Neural cell (in vitro differentiated cells): ENCODE measurements at regions not wholly inside any gene's neighbourhood (a gene's known extent, or its start where the extent isn't known, plus 50 kb on each side); places are given as distances from the start of the nearest gene placed in this dataset.

Experiments
- H2AFZ ChIP-seq: fragments of 200-600, 300-800 bp; sonication (generic), shearing (Covaris generic); 2 replicates; pipeline ENCODE4 v1.6.0; 2014; ENCODE audit warnings: low read depth, mild to moderate bottlenecking, antibody characterized with exemption, low read length, moderate library complexity
- H3F3A ChIP-seq: fragments of 200-600 bp; shearing (Covaris generic); 2 replicates; pipeline ENCODE4 v1.6.1; 2016; ENCODE audit warnings: mild to moderate bottlenecking, moderate library complexity, mixed read lengths, antibody characterized with exemption, low read length; ENCODE audit not compliant: insufficient read depth, poor library complexity, severe bottlenecking
- H3K27ac ChIP-seq: fragments of 200-600, 300-800 bp; sonication (generic), shearing (Covaris generic); 2 replicates; pipeline ENCODE4 v1.5.1; 2014; ENCODE audit warnings: mild to moderate bottlenecking, low read length, moderate library complexity
- H3K27me3 ChIP-seq: fragments of 300-800, 200-600 bp; sonication (generic), shearing (Covaris generic); 2 replicates; pipeline ENCODE4 v1.6.0; 2014; ENCODE audit warnings: mild to moderate bottlenecking, low read depth, low read length, moderate library complexity; ENCODE audit not compliant: insufficient read depth
- H3K36me3 ChIP-seq: fragments of 300-800, 200-600 bp; sonication (generic), shearing (Covaris generic); 2 replicates; pipeline ENCODE4 v1.5.1; 2014; ENCODE audit warnings: mild to moderate bottlenecking, antibody characterized with exemption, low read length, moderate library complexity; ENCODE audit not compliant: insufficient read depth
- H3K4me2 ChIP-seq: fragments of 300-800, 200-600 bp; sonication (generic), shearing (Covaris generic); 2 replicates; pipeline ENCODE4 v1.6.0; 2014; ENCODE audit warnings: mild to moderate bottlenecking, low read length
- H3K4me3 ChIP-seq: fragments of 300-800, 200-600 bp; sonication (generic), shearing (Covaris generic); 2 replicates; pipeline ENCODE4 v1.5.1; 2014; ENCODE audit warnings: mild to moderate bottlenecking, low read length, moderate library complexity
- H3K79me2 ChIP-seq: fragments of 200-600 bp; shearing (Covaris generic); replicated peaks from 2 replicates; pipeline ENCODE4 v1.6.0; 2014; ENCODE audit warnings: mild to moderate bottlenecking, low read length, moderate library complexity; ENCODE audit not compliant: insufficient read depth
- H3K9ac ChIP-seq: fragments of 300-800, 200-600 bp; sonication (generic), shearing (Covaris generic); 2 replicates; pipeline ENCODE4 v1.6.1; 2016; ENCODE audit warnings: mild to moderate bottlenecking, low read length, mixed read lengths
- H3K9me2 ChIP-seq: fragments of 200-600 bp; shearing (Covaris generic); 2 replicates; pipeline ENCODE4 v1.6.1; 2016; ENCODE audit warnings: mild to moderate bottlenecking, low read length, mixed read lengths; ENCODE audit not compliant: insufficient read depth
- H3K9me3 ChIP-seq: fragments of 200-600, 300-800 bp; sonication (generic), shearing (Covaris generic); 2 replicates; pipeline ENCODE4 v1.6.1; 2016; ENCODE audit warnings: mild to moderate bottlenecking, mixed run types, low read length, moderate library complexity, mixed read lengths
- H4K20me1 ChIP-seq: fragments of 200-600 bp; shearing (Covaris generic); 2 replicates; pipeline ENCODE4 v1.6.1; 2016; ENCODE audit warnings: mild to moderate bottlenecking, mixed run types; ENCODE audit not compliant: insufficient read depth
- CTCF ChIP-seq: fragments of 450-650 bp; IDR thresholded peaks from 2 replicates; pipeline ENCODE4 v1.5.1; 2014; ENCODE audit warnings: antibody characterized with exemption, mild to moderate bottlenecking, moderate library complexity; ENCODE audit not compliant: poor library complexity, severe bottlenecking
- EP300 ChIP-seq: fragments of 450-650 bp; conservative IDR thresholded peaks from 2 replicates; pipeline ENCODE4 v1.6.1; 2014; ENCODE audit warnings: antibody characterized with exemption, mild to moderate bottlenecking, moderate library complexity; ENCODE audit not compliant: poor library complexity, severe bottlenecking
- EZH2 ChIP-seq: fragments of 200-600, 300-800 bp; shearing (Covaris generic), sonication (generic); IDR thresholded peaks from 2 replicates; pipeline ENCODE4 v1.6.1; 2014; ENCODE audit warnings: antibody characterized with exemption, low read length, borderline replicate concordance, mild to moderate bottlenecking; ENCODE audit not compliant: insufficient read depth, poor library complexity, severe bottlenecking
- MXI1 ChIP-seq: fragments of 450-650 bp; conservative IDR thresholded peaks from 2 replicates; pipeline ENCODE4 v1.6.1; 2014; ENCODE audit warnings: antibody characterized with exemption, mild to moderate bottlenecking; ENCODE audit not compliant: poor library complexity, severe bottlenecking
- POLR2AphosphoS5 ChIP-seq: IDR thresholded peaks from 2 replicates; pipeline ENCODE4 v1.6.1; 2012
- RAD21 ChIP-seq: fragments of 450-650 bp; conservative IDR thresholded peaks from 2 replicates; pipeline ENCODE4 v1.6.1; 2014; ENCODE audit warnings: antibody characterized with exemption, mild to moderate bottlenecking, moderate library complexity
- SMC3 ChIP-seq: fragments of 450-650 bp; conservative IDR thresholded peaks from 2 replicates; pipeline ENCODE4 v1.6.1; 2014; ENCODE audit warnings: antibody characterized with exemption, mild to moderate bottlenecking, moderate library complexity; ENCODE audit not compliant: poor library complexity
- TAF1 ChIP-seq: IDR thresholded peaks from 2 replicates; pipeline ENCODE4 v1.6.1; 2012; ENCODE audit warnings: low read depth
- TF ChIP-seq, protein P1 (sequence below): IDR thresholded peaks from 2 replicates; pipeline ENCODE4 v1.6.1; 2012; ENCODE audit warnings: borderline replicate concordance

- TF ChIP-seq POLR2AphosphoS5 (no peak), CTCF (no peak), MXI1 (no peak), RAD21 (no peak), TAF1 (no peak), EP300 (no peak), EZH2 (no peak), SMC3 (no peak)
- TF ChIP-seq, protein P1, sequence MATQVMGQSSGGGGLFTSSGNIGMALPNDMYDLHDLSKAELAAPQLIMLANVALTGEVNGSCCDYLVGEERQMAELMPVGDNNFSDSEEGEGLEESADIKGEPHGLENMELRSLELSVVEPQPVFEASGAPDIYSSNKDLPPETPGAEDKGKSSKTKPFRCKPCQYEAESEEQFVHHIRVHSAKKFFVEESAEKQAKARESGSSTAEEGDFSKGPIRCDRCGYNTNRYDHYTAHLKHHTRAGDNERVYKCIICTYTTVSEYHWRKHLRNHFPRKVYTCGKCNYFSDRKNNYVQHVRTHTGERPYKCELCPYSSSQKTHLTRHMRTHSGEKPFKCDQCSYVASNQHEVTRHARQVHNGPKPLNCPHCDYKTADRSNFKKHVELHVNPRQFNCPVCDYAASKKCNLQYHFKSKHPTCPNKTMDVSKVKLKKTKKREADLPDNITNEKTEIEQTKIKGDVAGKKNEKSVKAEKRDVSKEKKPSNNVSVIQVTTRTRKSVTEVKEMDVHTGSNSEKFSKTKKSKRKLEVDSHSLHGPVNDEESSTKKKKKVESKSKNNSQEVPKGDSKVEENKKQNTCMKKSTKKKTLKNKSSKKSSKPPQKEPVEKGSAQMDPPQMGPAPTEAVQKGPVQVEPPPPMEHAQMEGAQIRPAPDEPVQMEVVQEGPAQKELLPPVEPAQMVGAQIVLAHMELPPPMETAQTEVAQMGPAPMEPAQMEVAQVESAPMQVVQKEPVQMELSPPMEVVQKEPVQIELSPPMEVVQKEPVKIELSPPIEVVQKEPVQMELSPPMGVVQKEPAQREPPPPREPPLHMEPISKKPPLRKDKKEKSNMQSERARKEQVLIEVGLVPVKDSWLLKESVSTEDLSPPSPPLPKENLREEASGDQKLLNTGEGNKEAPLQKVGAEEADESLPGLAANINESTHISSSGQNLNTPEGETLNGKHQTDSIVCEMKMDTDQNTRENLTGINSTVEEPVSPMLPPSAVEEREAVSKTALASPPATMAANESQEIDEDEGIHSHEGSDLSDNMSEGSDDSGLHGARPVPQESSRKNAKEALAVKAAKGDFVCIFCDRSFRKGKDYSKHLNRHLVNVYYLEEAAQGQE: no peak
- H3F3A ChIP-seq: no peaks in the 10 kb centered on the region
- H3K4me3 ChIP-seq: no peak overlapping the region
- H3K27ac ChIP-seq: no peak overlapping the region
- no peak overlapping the region for H2AFZ ChIP-seq
- H4K20me1 ChIP-seq: no peaks in the 10 kb centered on the region
- H3K4me2 ChIP-seq: no peak overlapping the region
- no peak overlapping the region for H3K9ac ChIP-seq
- H3K27me3 ChIP-seq: no peaks in the 10 kb centered on the region
- no peaks in the 10 kb centered on the region for H3K9me3 ChIP-seq
- no peaks in the 10 kb centered on the region for H3K79me2 ChIP-seq
- H3K36me3 ChIP-seq: no peaks in the 10 kb centered on the region
- H3K9me2 ChIP-seq: no peaks in the 10 kb centered on the region
Observed at GRCh38 chr16:66188917-66189725, 177.4 kb upstream of the CDH5 start.

GRCh38 chr16:66186251-66186785 is 180.2 kb upstream of the CDH5 start:
- H3K4me2 ChIP-seq: no peak overlapping the region
- no peak for TF ChIP-seq CTCF
- no peak for TF ChIP-seq SMC3
- no peak for TF ChIP-seq POLR2AphosphoS5
- TF ChIP-seq MXI1: no peak
- TF ChIP-seq EP300: no peak
- TF ChIP-seq EZH2: no peak
- TF ChIP-seq TAF1: no peak
- TF ChIP-seq, protein P1: no peak
- no peak for TF ChIP-seq RAD21

More at GRCh38 chr16:66186251-66186785, 180.2 kb upstream of the CDH5 start:
- Histone ChIP-seq H3K9ac (no peak overlapping the region), H2AFZ (no peak overlapping the region), H3K27ac (no peak overlapping the region), H3K9me2 (no peaks in the 10 kb centered on the region), H3F3A (no peaks in the 10 kb centered on the region), H3K9me3 (no peaks in the 10 kb centered on the region), H4K20me1 (no peaks in the 10 kb centered on the region), H3K36me3 (no peaks in the 10 kb centered on the region), H3K79me2 (no peaks in the 10 kb centered on the region), H3K4me3 (no peak overlapping the region), H3K27me3 (no peaks in the 10 kb centered on the region)
